RWPE1 (cell line): ENCODE measurements at regions not wholly inside any gene's neighbourhood (a gene's known extent, or its start where the extent isn't known, plus 50 kb on each side); places are given as distances from the start of the nearest gene placed in this dataset.

ENCODE experiments used
- CTCF ChIA-PET: fragments of 350-600 bp; sonication (Branson Sonifier 250); formaldehyde crosslinking; extraction: SDS; loops from one replicate; lab custom pipeline; 2021; lab: Yijun Ruan, JAX
- POLR2A ChIA-PET: fragments of 400-600 bp; formaldehyde crosslinking; extraction: SDS; loops from one replicate; lab custom pipeline; 2020; ENCODE audit warnings: antibody characterized with exemption; ENCODE audit not compliant: low non-redundant PET; lab: Yijun Ruan, JAX
- DNase-seq: peaks from one replicate; pipeline ENCODE4 v3.0.0; 2012; ENCODE audit warnings: low spot score
- H3K27ac ChIP-seq: fragments of 450-650 bp; 2 replicates; pipeline ENCODE4 v1.5.1; 2017
- CTCF ChIP-seq: fragments of 450-650 bp; conservative IDR thresholded peaks from 2 replicates; pipeline ENCODE4 v1.5.1; 2017; ENCODE audit warnings: low read depth, mild to moderate bottlenecking

- no peak overlapping the region for H3K27ac ChIP-seq
- no peak for DNase-seq
- ChIA-PET CTCF (no interaction called here), POLR2A (no interaction called here)
- no peak for TF ChIP-seq CTCF
Measured at GRCh38 chr3:16788440-16789056, 96.2 kb upstream of the PLCL2 start.

- no peak overlapping the region for H3K27ac ChIP-seq
- ChIA-PET POLR2A (no interaction called here), CTCF (no interaction called here)
- DNase-seq = no peak
- TF ChIP-seq CTCF = no peak
Measured at GRCh38 chr3:16789344-16790120, 95.2 kb upstream of the PLCL2 start.

- DNase-seq = no peak
- POLR2A ChIA-PET = no interaction called here
- H3K27ac ChIP-seq = no peak overlapping the region
- TF ChIP-seq CTCF = no peak
- CTCF ChIA-PET = no interaction called here
Measured at GRCh38 chr3:16790432-16791400, 94.0 kb upstream of the PLCL2 start.

- no peak for DNase-seq
- no peak for TF ChIP-seq CTCF
- H3K27ac ChIP-seq = no peak overlapping the region
- CTCF ChIA-PET = no interaction called here
- POLR2A ChIA-PET = interaction anchor here (0.6 kb wide), 1 partner anchor 86 kb away, joined by 3 read pairs; no protein-coding TSS in a partner anchor
Measured at GRCh38 chr3:16793321-16793720, 91.4 kb upstream of the PLCL2 start.

- no peak overlapping the region for H3K27ac ChIP-seq
- POLR2A ChIA-PET = no interaction called here
- CTCF ChIA-PET = no interaction called here
- TF ChIP-seq CTCF = no peak
- DNase-seq = no peak
Measured at GRCh38 chr3:16794257-16794656, 90.5 kb upstream of the PLCL2 start.

GRCh38 chr3:16795581-16795980, 89.2 kb upstream of the PLCL2 start:
- POLR2A ChIA-PET = no interaction called here
- no peak overlapping the region for H3K27ac ChIP-seq
- no peak for TF ChIP-seq CTCF
- no peak for DNase-seq
- CTCF ChIA-PET = no interaction called here
